ENCODE measurements at regions not wholly inside any gene's neighbourhood (a gene's known extent, or its start where the extent isn't known, plus 50 kb on each side); places are given as distances from the start of the nearest gene placed in this dataset.

- TF ChIP-seq CTCF (conservative IDR thresholded peaks at IDR 0.05 in 1 of 2, IDR thresholded peaks at IDR 0.05 in 1 of 2; ENCODE audit: low read depth in 1 of 2, low read length in 2 of 2): no peak
- TF ChIP-seq EZH2 (IDR thresholded peaks at IDR 0.05; ENCODE audit: low read length, missing control alignments): no peak
Observed at GRCh38 chr11:135074397-135074998, 662.5 kb upstream of the B3GAT1 start.
